Coronary artery (tissue), 2 donors: ENCODE measurements at regions not wholly inside any gene's neighbourhood (a gene's known extent, or its start where the extent isn't known, plus 50 kb on each side); places are given as distances from the start of the nearest gene placed in this dataset.

ENCODE experiments used
- DNase-seq: peaks from one replicate; pipeline ENCODE4 v3.0.0-alpha.2; 2017; ENCODE audit warnings: low spot score
- H3K27ac ChIP-seq, 2 donors: fragments of 200-600 bp; sonication (generic); one replicate each; pipeline ENCODE4 v1.5.1; 2016 to 2019
- H3K4me3 ChIP-seq: fragments of 200-600 bp; sonication (generic); 2 replicates; pipeline ENCODE4 v1.5.1; 2016; ENCODE audit warnings: mild to moderate bottlenecking, moderate library complexity
- CTCF ChIP-seq: fragments of 200-600 bp; sonication (generic); IDR thresholded peaks from one replicate; pipeline ENCODE4 v1.5.1; 2019; ENCODE audit warnings: antibody characterized with exemption

DNA sequence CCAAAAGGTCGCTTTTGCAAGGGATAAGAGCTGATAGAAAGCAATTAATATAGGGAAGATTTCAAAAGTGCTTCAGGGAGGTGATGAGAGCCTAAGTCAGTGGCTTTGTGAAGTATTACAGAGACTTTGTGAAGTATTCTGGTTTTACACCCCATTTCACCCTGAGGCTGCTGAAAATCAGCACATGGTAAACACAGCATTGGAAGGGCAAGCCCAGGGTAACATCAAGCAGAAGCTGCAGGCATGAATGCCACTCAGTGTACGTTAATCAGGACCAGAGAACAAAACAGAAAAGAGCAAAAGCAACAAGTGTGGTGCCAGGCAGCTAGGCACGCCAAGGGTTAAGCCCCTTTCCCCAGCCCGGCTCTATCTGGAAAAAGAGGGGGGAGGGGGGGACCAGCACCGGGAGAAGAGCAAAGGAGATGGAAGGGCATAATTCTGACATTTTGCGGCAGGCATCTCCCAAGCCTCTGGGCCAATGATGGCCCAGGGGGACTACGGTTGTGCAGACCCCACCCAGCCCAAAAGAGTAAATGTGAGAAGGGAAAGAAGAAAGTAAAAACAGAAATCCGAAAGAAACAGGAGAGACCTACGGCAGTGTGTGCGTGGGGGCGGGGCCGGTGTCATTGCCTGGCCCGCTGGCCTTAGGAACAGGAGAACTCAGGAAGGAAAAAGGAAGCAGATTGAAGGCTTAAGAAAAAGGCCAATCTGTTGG is 58.9 kb downstream of the DHRS2 start:
- TF ChIP-seq CTCF, result no peak
- peak overlapping the region; percentile 64 for H3K4me3 ChIP-seq
- DNase-seq, result no peak
- H3K27ac ChIP-seq, result no peak overlapping the region

DNA sequence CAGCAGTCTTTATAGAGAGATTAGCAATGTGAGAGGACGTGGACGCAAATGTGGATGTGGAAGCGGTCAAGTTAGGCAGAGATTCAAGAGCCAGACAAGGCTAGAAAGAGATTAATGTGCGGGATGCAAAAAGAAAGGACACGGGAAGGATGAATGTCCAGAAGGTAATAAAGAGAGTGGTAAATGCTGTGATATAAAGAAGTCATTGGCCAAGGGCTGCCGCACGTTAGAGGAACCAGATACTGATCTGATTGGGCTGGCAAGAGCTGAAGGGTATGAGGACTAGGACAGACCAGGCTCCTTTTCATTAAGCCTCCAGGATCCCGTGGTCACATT is 59.5 kb downstream of the DHRS2 start:
- H3K4me3 ChIP-seq, result peak overlapping the region; percentile 64
- DNase-seq, result no peak
- no peak for TF ChIP-seq CTCF
- H3K27ac ChIP-seq, result no peak overlapping the region

DNA sequence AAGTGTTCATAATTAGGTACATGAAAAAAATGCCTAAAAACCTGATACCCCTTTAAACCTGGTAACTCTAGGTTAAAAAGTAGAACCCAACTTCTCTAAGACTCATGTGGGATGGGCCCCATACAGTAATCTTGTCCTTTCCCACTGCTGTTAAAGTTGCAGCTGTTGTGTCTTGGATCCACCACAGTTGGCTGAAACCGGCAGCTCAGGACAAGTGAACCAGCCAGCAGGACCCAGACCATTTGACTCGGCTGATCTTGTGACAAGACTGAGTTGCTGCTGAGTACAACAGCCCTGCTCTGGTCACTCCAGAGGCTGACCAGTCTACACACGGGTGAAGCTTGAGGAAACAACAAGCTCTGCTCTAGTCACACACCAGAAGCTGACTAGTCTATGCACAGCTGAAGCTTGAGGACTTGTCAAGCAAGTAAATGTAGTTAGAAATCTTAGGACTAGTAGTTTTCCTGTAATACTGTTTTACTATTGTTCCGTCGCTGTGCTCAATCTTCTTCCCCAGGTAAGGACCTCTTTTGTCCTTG is 60.6 kb downstream of the DHRS2 start:
- no peak overlapping the region for H3K4me3 ChIP-seq
- H3K27ac ChIP-seq, result no peak overlapping the region
- no peak for DNase-seq
- no peak for TF ChIP-seq CTCF

DNA sequence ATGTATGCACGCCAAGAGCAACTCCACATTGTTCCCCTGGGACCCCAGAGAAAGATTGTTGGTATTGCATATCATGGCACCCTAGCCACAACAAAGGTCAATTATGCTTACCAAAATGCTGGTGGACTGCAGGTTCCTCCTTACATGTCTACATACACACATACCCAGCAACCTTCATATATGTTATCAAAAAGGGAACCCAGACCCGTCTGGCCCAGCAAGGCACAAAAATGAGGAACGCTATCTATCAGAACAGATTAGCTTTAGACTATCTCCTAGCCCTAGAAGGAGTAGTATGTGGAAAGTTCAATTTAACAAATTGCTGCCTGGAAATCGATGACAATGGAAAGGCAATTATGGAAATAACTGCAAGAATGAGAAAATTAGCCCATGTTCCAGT is 61.5 kb downstream of the DHRS2 start:
- H3K27ac ChIP-seq, result no peak overlapping the region
- no peak for TF ChIP-seq CTCF
- H3K4me3 ChIP-seq, result no peak overlapping the region
- DNase-seq, result no peak

DNA sequence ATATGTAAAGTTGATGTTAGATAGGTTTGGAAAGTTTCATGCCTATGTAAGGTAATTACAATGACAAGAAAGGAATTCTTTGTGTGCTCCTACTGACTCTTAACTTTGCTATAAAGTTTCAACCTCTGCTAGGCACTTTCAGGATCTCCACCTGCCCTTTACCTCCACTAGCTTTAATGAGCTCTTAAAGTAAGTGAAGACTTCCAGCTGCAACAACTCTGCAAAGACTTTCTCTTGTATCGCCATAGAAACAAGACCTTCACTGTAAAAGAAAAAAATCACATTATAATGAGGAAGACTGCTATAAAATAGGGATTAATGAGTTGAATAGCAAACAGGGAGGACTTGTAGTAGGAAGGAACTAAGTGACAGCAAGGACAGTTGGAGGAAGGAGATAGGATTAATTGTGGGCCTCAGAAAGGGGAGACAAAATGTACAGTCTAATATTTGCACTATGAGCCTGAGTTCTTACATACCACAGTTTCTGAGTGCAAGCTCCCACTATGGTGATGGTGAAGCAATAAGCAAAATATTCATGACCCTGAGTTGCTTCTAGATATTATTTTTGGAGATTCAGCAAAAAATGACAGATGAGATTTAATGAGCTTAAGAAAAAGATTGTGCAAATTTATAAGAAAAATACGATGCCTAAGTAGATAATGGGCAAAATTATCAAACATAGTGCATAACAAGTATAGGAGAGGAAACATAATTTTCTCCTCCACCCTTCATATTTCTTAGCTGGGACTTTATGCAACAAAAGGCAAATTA is 66.7 kb downstream of the DHRS2 start:
- Histone ChIP-seq H3K4me3 (no peak overlapping the region), H3K27ac (no peak overlapping the region)
- no peak for DNase-seq
- no peak for TF ChIP-seq CTCF

- Histone ChIP-seq H3K27ac (no peak overlapping the region), H3K4me3 (no peak overlapping the region)
- no peak for DNase-seq
- TF ChIP-seq CTCF, result no peak
Measured at GRCh38 chr14:23704890-23705289, 68.7 kb downstream of the DHRS2 start.

- TF ChIP-seq CTCF, result no peak
- Histone ChIP-seq H3K4me3 (no peak overlapping the region), H3K27ac (no peak overlapping the region)
- DNase-seq, result no peak
Measured at GRCh38 chr14:23707415-23707814, 71.3 kb downstream of the DHRS2 start.
